Keratinocyte (primary cell): ENCODE measurements at regions not wholly inside any gene's neighbourhood (a gene's known extent, or its start where the extent isn't known, plus 50 kb on each side); places are given as distances from the start of the nearest gene placed in this dataset.

Experiments used
- DNase-seq: peaks from one replicate; pipeline ENCODE4 v3.0.0-alpha.2; 2011; ENCODE audit warnings: low read depth, missing footprints, low spot score
- FAIRE-seq: peaks from 2 replicates; lab custom pipeline; 2011; peaks lifted over from hg19 to GRCh38; lab: Jason Lieb, UNC
- H2AFZ ChIP-seq: 2 replicates; pipeline ENCODE4 v1.6.0; 2012; ENCODE audit warnings: low read length, control low read depth, inconsistent platforms; ENCODE audit not compliant: control insufficient read depth
- H3K27ac ChIP-seq: 2 replicates; pipeline ENCODE4 v1.5.1; 2011; ENCODE audit warnings: low read length; ENCODE audit not compliant: control insufficient read depth, insufficient read depth
- H3K27me3 ChIP-seq: 3 replicates; pipeline ENCODE4 v1.6.0; 2011; ENCODE audit warnings: low read length; ENCODE audit not compliant: control insufficient read depth, insufficient read depth; ENCODE audit errors: extremely low read depth
- H3K36me3 ChIP-seq, 2 experiments: 2 replicates in 1 of 2; 3 replicates in 1 of 2; pipeline ENCODE4 v1.5.1; 2011; ENCODE audit warnings: low read length in 2 of 2, mild to moderate bottlenecking in 1 of 2; ENCODE audit not compliant: control insufficient read depth in 2 of 2, insufficient read depth in 2 of 2; ENCODE audit errors: extremely low read depth in 1 of 2
- H3K4me1 ChIP-seq: 3 replicates; pipeline ENCODE4 v1.5.1; 2011; ENCODE audit warnings: low read length; ENCODE audit not compliant: control insufficient read depth, insufficient read depth; ENCODE audit errors: extremely low read depth
- H3K4me2 ChIP-seq: 3 replicates; pipeline ENCODE4 v1.6.0; 2011; ENCODE audit warnings: low read depth, low read length; ENCODE audit not compliant: control insufficient read depth, insufficient read depth; ENCODE audit errors: extremely low read depth
- H3K4me3 ChIP-seq, 3 experiments: fragments of 200-600 bp in 1 of 3; sonication (generic) in 1 of 3; 2 replicates in 2 of 3; 3 replicates in 1 of 3; pipeline ENCODE4 v1.5.1; 2011 to 2016; ENCODE audit warnings: low read length in 3 of 3, mild to moderate bottlenecking in 3 of 3, control low read depth in 2 of 3, inconsistent platforms in 1 of 3, low read depth in 1 of 3, mixed read lengths in 1 of 3, mixed run types in 1 of 3, moderate library complexity in 1 of 3; ENCODE audit not compliant: control insufficient read depth in 2 of 3, insufficient read depth in 2 of 3; ENCODE audit errors: extremely low read depth in 1 of 3
- H3K79me2 ChIP-seq: 2 replicates; pipeline ENCODE4 v1.6.0; 2012; ENCODE audit warnings: low read length; ENCODE audit not compliant: control insufficient read depth, insufficient read depth
- H3K9ac ChIP-seq: 3 replicates; pipeline ENCODE4 v1.6.0; 2011; ENCODE audit warnings: low read length; ENCODE audit not compliant: control insufficient read depth, insufficient read depth; ENCODE audit errors: extremely low read depth
- H3K9me1 ChIP-seq: 3 replicates; pipeline ENCODE4 v1.6.0; 2011; ENCODE audit warnings: low read length; ENCODE audit not compliant: control insufficient read depth, insufficient read depth; ENCODE audit errors: extremely low read depth
- H3K9me3 ChIP-seq: 2 replicates; pipeline ENCODE4 v1.5.1; 2012; ENCODE audit warnings: low read depth, low read length; ENCODE audit not compliant: control insufficient read depth
- H4K20me1 ChIP-seq: 3 replicates; pipeline ENCODE4 v1.6.0; 2011; ENCODE audit warnings: low read length; ENCODE audit not compliant: control insufficient read depth, insufficient read depth; ENCODE audit errors: extremely low read depth
- EZH2 ChIP-seq: IDR thresholded peaks from one replicate; pipeline ENCODE4 v1.6.1; 2012; ENCODE audit warnings: inconsistent platforms, mild to moderate bottlenecking, low read length, moderate library complexity
- dilution Hi-C: fragments of 300-500 bp; cut with MboI; formaldehyde crosslinking; loops from one replicate; pipeline ENCODE4 v1.7.0; 2020; ENCODE audit warnings: low sequenced_read_pairs; ENCODE audit not compliant: extremely low pct_ligation_motif_present
- TF ChIP-seq, protein P1 (sequence below), 3 experiments: IDR thresholded peaks in 1 of 3; conservative IDR thresholded peaks in 1 of 3; optimal IDR thresholded peaks in 1 of 3; 2 replicates in 2 of 3; 3 replicates in 1 of 3; pipeline versions ENCODE3 to v1.5.1; 2011; ENCODE audit warnings: low read length in 3 of 3, mild to moderate bottlenecking in 3 of 3, moderate library complexity in 2 of 3, control low read depth in 1 of 3, inconsistent platforms in 1 of 3; ENCODE audit not compliant: insufficient read depth in 2 of 3; ENCODE audit errors: extremely low read depth in 1 of 3

DNA sequence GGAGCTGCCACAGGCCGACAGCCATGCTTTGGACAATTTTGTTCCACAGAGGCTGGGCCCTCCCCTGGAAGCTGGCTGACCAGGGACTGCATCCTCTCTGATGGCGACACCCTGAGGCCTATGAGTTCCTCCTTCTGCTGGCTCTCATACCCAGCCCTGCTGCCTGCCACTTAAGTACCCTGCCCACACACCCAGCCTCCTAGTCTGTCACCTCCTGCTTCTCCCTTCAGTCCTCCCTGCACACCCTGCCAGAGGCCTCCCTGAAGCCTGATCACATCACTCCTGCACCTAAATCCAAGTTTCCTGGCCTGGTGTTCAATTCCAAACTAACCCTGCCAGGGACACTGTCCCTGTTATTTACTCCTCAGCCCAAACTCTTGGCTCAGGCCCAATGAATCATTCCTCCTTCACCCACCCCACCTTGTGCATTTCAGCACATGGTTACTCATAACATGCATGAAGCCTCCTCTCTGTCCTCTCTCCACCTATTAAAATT lies 136.7 kb upstream of the NECTIN1 start:
- Histone ChIP-seq H3K27ac (no peak overlapping the region), H3K4me3 (no peak overlapping the region), H4K20me1 (no peaks in the 10 kb centered on the region), H3K36me3 (no peaks in the 10 kb centered on the region), H3K9me1 (no peaks in the 10 kb centered on the region), H3K9ac (peak overlapping the region; percentile 23), H3K79me2 (no peaks in the 10 kb centered on the region), H3K4me2 (no peak overlapping the region), H3K27me3 (peaks cover 24% of the 10 kb centered on the region), H3K9me3 (no peaks in the 10 kb centered on the region), H3K4me1 (peaks cover 17% of the 10 kb centered on the region), H2AFZ (no peak overlapping the region)
- peak; percentile 87 for FAIRE-seq
- no peak for TF ChIP-seq EZH2
- TF ChIP-seq, protein P1, sequence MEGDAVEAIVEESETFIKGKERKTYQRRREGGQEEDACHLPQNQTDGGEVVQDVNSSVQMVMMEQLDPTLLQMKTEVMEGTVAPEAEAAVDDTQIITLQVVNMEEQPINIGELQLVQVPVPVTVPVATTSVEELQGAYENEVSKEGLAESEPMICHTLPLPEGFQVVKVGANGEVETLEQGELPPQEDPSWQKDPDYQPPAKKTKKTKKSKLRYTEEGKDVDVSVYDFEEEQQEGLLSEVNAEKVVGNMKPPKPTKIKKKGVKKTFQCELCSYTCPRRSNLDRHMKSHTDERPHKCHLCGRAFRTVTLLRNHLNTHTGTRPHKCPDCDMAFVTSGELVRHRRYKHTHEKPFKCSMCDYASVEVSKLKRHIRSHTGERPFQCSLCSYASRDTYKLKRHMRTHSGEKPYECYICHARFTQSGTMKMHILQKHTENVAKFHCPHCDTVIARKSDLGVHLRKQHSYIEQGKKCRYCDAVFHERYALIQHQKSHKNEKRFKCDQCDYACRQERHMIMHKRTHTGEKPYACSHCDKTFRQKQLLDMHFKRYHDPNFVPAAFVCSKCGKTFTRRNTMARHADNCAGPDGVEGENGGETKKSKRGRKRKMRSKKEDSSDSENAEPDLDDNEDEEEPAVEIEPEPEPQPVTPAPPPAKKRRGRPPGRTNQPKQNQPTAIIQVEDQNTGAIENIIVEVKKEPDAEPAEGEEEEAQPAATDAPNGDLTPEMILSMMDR (optimal IDR thresholded peaks at IDR 0.05 in 1 of 3, IDR thresholded peaks at IDR 0.05 in 1 of 3, conservative IDR thresholded peaks at IDR 0.05 in 1 of 3; ENCODE audit: extremely low read depth in 1 of 3, insufficient read depth in 2 of 3, low read length in 3 of 3) = no peak
- peak; percentile 52 for DNase-seq
- dilution Hi-C loops = no loop called here

DNA sequence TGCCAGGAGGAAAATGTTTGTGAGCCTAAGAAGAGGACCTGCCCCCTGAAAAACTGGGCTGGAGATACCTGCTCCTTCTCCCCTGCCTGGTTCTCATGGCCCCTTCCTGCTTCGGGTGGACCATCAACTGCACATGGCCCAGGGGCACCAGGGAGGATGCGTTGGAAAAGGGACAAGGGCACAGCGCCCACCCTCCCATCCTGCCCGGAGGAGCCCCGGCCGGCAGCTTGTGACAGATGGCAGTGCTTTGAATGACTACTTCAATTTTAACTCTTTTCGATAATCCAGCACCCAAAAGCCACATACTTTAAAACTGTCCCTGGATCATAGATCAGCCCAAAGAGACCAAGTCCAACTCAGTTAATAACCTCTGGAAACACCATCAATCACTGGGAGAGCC lies 135.8 kb upstream of the NECTIN1 start:
- Histone ChIP-seq H3K27ac (no peak overlapping the region), H3K9me3 (no peaks in the 10 kb centered on the region), H3K4me3 (no peak overlapping the region), H4K20me1 (no peaks in the 10 kb centered on the region), H3K9me1 (no peaks in the 10 kb centered on the region), H2AFZ (no peak overlapping the region), H3K4me2 (no peak overlapping the region), H3K27me3 (peaks cover 19% of the 10 kb centered on the region), H3K79me2 (no peaks in the 10 kb centered on the region), H3K4me1 (peaks cover 26% of the 10 kb centered on the region), H3K9ac (no peak overlapping the region), H3K36me3 (no peaks in the 10 kb centered on the region)
- dilution Hi-C loops = no loop called here
- DNase-seq = no peak
- no peak for FAIRE-seq
- TF ChIP-seq, protein P1 (optimal IDR thresholded peaks at IDR 0.05 in 1 of 3, IDR thresholded peaks at IDR 0.05 in 1 of 3, conservative IDR thresholded peaks at IDR 0.05 in 1 of 3; ENCODE audit: extremely low read depth in 1 of 3, insufficient read depth in 2 of 3, low read length in 3 of 3) = no peak
- TF ChIP-seq EZH2 = no peak
